HG03159 (cell line): ENCODE measurements at regions not wholly inside any gene's neighbourhood (a gene's known extent, or its start where the extent isn't known, plus 50 kb on each side); places are given as distances from the start of the nearest gene placed in this dataset.
"Not testable (repeated sequence)": the region's sequence is repeated elsewhere in the genome, so short reads cannot be mapped to it uniquely, and the experiment has no call there.

Source experiments
- ATAC-seq: cut with Tn5 transposase; IDR thresholded peaks from one replicate; pipeline ENCODE4 v1.9.1; 2021; ENCODE audit warnings: mild to moderate bottlenecking, moderate library complexity; ENCODE audit not compliant: unreplicated experiment

GRCh38 chr15:84409357-84409756, 173.8 kb downstream of the GOLGA6L4 start:
- ATAC-seq = not testable (repeated sequence)

DNA sequence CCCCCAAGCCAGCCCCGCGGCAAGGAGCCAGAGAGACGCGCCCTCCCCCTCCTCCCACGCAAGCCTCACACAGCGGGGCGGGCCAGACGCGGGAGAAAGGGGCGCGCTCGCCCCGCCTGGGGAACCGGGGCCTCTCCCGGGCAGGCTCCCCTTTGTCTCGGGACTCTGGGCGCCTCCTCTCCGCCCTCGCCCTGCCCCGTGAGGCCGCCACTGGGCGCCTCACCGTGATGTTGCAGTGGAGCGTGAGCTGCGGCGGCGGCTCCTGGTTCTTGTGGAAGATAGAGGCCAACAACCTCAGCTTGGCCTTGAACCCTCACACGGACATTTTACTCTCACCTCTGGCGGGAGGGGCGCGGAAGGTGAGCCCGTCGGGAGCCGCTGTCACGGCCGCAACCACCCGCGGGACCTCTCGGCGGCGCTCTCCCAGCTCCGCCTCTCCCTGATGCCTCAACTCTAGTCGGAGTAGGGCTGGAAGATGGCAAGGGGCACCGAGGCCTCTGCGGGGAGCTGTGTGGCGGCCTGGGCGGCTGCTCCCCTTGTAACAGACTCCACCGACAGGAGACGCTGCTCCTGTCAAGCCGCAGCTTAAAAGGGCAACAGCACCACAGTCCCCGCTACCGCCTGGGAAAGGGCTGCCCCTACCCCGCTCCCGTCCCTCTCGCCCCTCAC, 179.2 kb upstream of the ZSCAN2 start:
- ATAC-seq = not testable (repeated sequence)

DNA sequence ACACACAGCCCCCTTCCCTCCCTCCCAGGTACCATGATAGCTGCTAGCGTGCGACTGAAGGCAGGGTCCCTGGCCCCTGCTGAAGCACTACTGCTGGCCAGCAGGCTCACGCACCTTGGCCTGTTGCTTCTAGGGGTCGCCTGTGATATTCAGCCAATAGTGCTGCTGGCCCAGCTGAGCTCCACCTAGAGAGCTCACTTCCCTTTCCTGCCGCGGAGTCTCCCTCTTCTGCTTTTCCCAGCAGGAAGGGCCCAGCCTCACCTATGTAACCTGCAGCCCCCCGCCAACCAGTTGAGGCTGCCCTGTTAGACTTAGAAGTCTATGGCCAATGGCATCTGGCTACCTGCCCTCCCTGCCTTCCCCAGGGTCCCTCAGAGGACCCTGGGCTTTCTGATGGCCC, 175.5 kb upstream of the ZSCAN2 start:
- not testable (repeated sequence) for ATAC-seq

- ATAC-seq = not testable (repeated sequence)
Measured at GRCh38 chr15:84473305-84473877, 127.4 kb upstream of the ZSCAN2 start.

- not testable (repeated sequence) for ATAC-seq
Measured at GRCh38 chr15:84476364-84477033, 124.3 kb upstream of the ZSCAN2 start.

DNA sequence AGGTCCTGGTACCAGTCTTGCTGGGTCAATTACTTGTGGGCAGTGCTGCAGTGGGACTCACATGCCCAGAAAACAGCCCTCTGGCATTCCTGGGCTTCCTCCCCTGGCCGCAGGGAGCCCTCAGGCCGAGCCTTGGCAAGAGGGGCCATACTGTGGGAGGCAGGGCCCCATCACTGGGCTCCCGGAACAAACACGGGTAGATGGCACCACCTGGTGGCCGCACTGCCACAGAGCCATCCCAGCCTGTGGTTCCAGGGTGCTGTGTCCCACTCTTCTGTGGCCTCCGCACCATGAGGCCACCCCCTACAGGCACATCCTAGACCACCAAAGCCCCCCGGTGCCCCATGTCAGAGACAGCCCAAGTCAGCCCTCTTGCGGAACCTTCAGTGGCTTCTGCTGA, 123.3 kb upstream of the ZSCAN2 start:
- peak; percentile 80 for ATAC-seq

- not testable (repeated sequence) for ATAC-seq
Measured at GRCh38 chr15:84480174-84480681, 120.6 kb upstream of the ZSCAN2 start.

DNA sequence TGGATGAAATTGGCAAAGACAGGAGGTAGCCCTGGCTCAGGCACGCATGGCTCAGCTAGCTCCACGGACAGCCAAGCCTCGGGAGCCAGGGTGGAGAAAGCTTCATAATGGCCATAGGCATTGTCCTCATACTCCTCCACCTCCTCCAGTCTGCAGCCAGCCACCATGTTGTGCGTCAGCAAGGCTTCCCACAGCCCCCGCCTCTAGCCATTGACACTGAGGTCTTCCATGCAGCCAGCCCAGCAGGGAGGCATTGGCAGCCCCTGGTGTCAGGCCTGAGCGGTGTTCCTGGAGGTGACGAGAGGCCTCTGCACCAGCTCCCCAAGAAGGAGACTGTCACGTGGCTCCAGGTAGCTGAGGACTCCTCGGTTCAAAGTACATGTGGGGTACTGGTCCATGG, 117.0 kb upstream of the ZSCAN2 start:
- ATAC-seq = not testable (repeated sequence)

- ATAC-seq = not testable (repeated sequence)
Measured at GRCh38 chr15:84500165-84500889, 100.5 kb upstream of the ZSCAN2 start.

DNA sequence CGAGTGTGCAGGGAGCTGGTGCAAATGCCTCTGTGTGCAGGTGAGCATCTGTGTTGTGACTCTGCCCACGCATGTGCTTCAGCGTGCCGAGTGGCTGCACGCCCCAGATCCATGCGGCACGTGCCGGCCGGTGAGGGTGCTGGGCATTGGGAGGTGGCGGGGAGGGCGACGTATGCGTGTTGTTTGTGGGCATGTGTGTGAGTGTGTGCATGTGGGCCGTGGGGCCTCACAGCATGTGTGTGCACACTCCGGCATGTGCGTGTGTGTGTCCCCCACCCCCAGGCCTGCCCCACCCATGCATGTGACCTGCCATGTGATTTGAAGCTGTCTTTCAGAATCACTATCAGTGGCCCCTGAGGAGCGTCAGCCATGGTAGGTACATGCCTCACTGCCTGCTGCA, 97.7 kb upstream of the ZSCAN2 start:
- ATAC-seq = not testable (repeated sequence)

- ATAC-seq = not testable (repeated sequence)
Measured at GRCh38 chr15:84505552-84505951, 95.3 kb upstream of the ZSCAN2 start.

DNA sequence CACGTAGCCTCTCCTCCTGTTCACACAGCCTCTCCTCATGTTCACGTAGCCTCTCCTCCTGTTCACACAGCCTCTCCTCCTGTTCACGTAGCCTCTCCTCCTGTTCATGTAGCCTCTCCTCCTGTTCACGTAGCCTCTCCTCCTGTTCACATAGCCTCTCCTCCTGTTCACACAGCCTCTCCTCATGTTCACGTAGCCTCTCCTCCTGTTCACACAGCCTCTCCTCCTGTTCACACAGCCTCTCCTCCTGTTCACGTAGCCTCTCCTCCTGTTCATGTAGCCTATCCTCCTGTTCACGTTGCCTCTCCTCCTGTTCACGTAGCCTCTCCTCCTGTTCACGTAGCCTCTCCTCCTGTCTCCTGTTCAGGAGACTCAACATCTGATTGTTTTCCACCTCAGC, 88.5 kb upstream of the ZSCAN2 start:
- not testable (repeated sequence) for ATAC-seq

DNA sequence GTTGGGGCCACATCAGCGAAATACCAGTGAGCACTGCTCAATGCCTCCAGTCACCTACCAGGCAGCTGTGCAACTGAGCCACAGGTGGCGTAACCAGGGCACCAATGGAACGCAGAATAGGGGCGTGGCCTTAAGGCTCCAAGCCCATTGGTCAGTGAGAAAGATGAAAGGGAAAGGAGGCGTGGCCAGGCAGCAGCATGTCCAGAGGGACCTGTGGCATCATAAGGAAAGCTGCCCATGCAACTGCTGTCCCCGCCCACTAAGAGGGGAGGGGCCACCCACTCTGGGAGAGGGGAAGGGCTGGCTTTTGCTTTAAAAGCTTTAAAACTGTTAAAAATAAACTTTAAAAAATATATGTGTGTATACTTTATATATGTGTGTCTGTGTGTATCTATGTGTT, 84.0 kb upstream of the ZSCAN2 start:
- not testable (repeated sequence) for ATAC-seq

DNA sequence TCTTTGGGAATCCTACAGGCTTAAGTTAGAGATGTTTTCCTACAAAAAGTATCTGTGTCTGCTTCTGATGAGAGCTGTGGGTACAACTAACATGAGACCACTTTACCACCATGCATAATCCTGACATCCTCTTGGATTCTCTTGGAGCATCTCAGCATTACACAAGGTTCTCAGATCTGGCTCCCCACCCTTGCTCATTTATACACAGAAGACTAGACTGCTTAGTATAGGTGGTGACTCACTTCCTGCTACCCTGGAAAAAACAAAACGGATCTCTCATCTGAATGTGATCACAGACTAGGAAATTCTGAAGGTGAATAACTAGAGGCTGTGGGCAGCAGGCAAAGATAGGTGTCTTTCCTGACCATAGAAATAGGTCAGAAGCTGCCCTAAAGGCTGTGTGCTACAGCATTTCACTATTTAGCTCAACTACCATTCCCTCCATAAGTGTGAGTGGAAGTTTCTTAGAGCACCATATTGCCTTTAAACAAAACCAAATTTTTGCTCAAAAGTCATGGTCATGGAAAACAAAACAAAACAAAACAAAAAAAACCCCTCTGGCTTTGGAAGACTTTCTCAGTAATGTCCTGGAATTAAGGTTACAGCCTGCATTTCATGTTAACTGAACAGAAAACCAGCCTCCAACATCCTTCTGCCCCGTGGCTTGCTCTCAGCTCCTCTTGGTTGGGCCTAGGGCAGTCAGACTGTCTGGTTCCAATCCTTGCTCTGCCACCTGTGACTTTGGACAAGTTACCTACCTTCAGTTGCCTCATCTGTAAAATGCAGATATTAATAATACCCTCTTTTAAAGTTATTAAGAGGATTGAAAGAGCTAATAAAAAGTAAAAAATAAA, 75.1 kb upstream of the ZSCAN2 start:
- not testable (repeated sequence) for ATAC-seq

DNA sequence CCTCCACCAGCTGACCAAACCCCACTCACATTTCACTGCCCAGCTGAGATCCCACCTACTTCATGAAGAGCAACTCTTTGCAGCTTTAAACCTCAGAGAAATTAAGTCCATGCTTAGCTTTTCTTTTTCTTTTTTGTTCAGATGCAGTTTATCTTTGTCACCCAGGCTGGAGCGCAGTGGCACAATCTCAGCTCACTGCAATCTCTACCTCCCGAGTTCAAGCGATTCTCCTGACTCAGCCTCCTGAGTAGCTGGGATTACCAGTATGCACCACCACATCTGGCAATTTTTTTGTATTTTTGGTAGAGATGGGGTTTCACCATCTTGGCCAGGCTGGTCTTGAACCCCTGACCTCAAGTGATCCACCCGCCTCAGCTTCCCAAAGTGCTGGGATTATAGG, 70.1 kb upstream of the ZSCAN2 start:
- ATAC-seq = not testable (repeated sequence)

- not testable (repeated sequence) for ATAC-seq
Measured at GRCh38 chr15:84531223-84531622, 69.6 kb upstream of the ZSCAN2 start.

- not testable (repeated sequence) for ATAC-seq
Measured at GRCh38 chr15:84531709-84532367, 69.0 kb upstream of the ZSCAN2 start.

GRCh38 chr15:84533705-84534104, 67.1 kb upstream of the ZSCAN2 start:
- ATAC-seq = not testable (repeated sequence)

- ATAC-seq = not testable (repeated sequence)
Measured at GRCh38 chr15:84534561-84535235, 66.1 kb upstream of the ZSCAN2 start.
